RCC 7860 (cell line): ENCODE measurements at regions not wholly inside any gene's neighbourhood (a gene's known extent, or its start where the extent isn't known, plus 50 kb on each side); places are given as distances from the start of the nearest gene placed in this dataset.
A peak's percentile ranks its signal among the peaks of the same experiment; 100 is the strongest.

Experiments used
- DNase-seq: peaks from one replicate; pipeline ENCODE4 v3.0.0-alpha.2; 2015; ENCODE audit warnings: low spot score
- FAIRE-seq: peaks from 2 replicates; lab custom pipeline; 2012; peaks lifted over from hg19 to GRCh38; lab: Jason Lieb, UNC

DNA sequence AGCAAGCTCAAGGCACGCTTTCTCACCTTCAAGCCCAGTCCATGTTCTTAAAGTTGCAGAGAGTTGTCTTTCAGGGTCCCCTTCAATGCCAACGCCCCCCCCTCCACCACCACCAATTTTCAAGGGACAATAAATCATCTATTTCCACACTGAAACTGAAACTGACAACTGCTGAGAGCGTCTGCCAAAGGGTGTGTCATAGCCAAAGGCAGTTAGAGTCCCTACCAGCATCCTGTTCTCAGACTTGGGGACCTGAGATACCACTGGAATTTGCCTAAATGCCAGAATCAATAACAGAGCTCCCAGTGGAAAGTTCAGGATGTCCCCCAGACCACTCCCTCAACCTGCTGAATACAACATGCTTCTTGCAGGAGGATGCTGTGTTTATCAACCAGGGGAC is 133.2 kb upstream of the SOX9 start:
- FAIRE-seq, result no peak
- no peak for DNase-seq

GRCh38 chr17:71989117-71989516 is 131.7 kb upstream of the SOX9 start:
- DNase-seq, result no peak
- no peak for FAIRE-seq

DNA sequence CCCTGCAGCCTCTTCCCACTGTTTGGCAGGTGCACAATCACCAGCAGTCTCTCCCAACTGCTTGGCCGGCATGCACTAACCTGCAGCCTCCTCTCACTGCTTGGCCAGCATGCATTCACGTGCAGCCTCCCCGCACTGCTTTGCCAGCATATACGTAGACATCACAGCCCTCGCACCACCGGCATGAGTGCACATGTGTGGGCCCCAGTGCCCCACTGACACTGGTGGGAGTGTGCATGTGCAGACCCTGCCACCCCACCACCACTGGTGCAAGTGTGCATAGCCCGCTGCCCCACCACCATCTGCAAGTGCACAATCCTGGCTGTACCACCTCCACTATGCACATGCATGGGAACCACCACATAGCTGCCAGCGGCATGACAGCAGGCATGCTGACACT is 127.5 kb upstream of the SOX9 start:
- DNase-seq, result no peak

DNA sequence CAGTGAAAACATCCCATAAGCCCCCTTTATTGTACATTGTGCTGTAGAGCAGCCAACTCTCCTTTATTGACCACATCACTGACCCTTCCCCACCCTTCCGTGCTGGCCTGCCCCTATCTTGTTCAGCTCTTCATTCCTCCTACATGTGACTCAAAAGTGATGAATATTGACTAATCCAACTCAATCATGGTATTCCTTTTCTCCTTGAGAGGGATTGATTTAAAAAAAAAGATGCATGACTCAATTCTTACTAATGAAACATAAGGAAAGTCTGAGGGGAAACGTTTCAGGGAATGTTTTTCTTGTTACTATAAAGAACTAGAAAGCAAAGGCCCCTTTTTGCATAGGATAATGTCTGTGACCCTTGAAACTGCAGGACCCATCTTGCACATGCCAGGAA is 125.2 kb upstream of the SOX9 start:
- no peak for FAIRE-seq
- DNase-seq, result peak; percentile 49

More for the DNA sequence above, 127.5 kb upstream of the SOX9 start:
- no peak for FAIRE-seq

DNA sequence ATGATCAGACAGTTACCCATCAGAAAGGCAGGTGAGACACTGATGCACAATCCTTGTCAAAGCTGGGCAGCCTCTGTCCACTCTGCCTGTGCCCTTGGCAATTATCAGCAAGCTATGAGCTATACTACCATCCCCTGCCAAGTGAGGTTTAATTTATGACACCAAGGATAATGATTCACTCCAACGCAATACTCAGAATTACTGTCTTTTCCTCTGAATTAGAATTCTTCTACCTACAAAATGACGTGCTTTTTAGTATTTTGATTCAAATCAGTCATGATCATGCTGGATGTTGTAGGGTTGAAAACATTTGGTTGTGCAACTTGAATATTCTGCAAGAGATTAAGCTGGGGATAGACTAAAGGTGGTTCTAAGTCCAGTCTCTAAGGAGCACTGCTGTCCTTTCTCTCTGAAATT is 116.8 kb upstream of the SOX9 start:
- FAIRE-seq, result no peak
- peak; percentile 55 for DNase-seq

DNA sequence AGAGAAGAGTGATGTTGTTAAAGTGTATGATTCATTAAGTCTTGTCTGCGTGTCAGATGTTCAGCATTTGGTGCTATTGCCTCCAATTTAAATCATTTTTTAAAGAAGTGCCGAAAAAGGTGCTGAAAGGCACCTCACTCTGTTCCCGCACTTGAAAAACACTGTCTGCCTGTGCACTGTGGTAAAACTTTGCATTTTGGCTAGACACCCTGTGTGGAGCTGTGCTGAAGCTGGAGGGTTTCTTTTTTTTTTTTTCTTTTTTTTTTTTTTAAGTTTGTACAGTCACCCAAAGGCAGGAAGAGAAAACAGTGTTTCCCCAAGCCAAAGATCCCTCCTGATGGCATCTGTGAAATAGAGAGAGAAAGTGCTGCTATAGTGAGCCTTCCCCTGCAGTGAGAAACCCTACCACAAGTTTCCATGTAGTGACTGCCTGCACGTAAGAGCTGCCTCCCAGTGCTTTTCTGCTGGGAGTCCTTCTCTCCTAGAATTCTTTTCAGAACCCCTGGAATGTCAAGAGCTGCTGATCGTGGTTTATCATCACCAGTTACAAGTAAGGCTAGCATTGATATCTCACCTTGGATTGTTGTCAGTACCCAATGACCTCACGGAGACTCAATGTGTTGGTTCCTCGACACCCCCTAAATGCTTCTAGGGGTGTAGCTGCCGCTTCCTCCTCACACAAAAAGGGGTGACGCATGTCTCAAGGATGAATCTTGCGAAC is 116.0 kb upstream of the SOX9 start:
- DNase-seq, result peak; percentile 20
- FAIRE-seq, result no peak

- DNase-seq, result no peak
- FAIRE-seq, result no peak
These were observed 115.3 kb upstream of the SOX9 start for GRCh38 chr17:72005332-72006163.

GRCh38 chr17:72008236-72008876 is 112.5 kb upstream of the SOX9 start:
- no peak for FAIRE-seq
- no peak for DNase-seq

DNA sequence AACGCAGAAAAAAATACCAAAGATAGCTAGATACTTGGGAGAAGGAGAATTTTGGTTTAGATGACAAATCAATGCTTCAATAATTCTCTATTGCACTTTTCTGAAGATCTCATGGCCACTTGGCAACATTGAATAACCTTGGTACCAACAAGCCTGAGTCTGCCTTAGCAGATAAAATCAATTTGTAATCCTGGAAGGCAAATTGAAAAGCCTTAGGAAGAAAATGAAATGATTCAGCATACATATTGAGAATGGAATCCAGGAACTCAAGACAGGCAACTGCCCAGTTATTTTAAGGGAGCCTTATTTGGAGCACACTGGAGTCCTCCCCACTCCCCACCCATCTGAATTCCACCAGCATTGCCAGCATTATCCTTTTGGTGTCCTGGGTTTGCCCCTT is 109.3 kb upstream of the SOX9 start:
- no peak for FAIRE-seq
- DNase-seq, result no peak

GRCh38 chr17:72021417-72022041 is 99.3 kb upstream of the SOX9 start:
- DNase-seq (no peak), FAIRE-seq (no peak)

DNA sequence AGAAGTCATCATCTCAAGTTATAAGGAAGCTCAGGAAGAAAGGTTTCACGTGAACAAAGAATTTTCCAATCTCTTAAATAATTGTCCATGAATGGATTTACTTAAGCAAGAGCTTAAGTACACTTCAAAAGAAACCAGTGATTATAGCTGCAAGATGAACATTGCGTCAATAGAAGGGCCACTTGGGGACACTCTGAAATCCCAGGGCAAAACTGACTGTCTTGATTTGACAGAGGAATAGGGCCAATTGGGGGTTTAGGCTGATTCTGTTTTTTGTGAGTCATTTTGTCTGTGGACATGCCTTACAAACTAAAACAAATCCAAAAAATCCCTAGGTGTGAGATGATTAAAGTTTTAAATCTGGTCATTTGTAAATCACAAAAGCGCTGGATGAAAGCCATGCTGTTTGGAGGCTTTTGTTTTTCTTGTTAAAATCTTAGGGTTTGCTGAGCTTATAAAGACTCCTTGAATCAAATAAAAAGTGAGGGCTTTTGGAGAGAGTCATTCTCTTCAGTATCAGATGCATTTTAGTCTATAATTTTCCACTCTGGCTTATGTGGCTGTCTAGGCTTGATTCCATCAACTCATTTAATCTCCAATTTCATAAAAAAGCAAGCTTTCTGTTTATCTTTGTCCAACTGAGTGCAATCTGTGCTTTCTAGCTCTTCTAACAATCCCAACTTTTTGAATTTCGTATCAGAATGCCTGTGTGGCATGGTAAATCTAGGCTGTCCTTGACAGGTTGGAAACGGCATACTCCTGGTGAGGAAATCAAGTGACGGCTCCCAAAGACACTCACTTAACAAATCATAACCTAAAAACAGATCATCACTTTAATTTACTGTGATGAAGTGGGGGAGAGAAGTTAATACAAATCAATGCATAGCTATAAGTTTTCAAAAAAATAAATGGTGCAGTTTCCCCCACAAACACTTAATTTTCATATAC is 98.2 kb upstream of the SOX9 start:
- no peak for DNase-seq
- no peak for FAIRE-seq

GRCh38 chr17:72024457-72024856 is 96.4 kb upstream of the SOX9 start:
- DNase-seq (no peak), FAIRE-seq (no peak)

GRCh38 chr17:72025113-72025512 is 95.7 kb upstream of the SOX9 start:
- DNase-seq (no peak), FAIRE-seq (no peak)

DNA sequence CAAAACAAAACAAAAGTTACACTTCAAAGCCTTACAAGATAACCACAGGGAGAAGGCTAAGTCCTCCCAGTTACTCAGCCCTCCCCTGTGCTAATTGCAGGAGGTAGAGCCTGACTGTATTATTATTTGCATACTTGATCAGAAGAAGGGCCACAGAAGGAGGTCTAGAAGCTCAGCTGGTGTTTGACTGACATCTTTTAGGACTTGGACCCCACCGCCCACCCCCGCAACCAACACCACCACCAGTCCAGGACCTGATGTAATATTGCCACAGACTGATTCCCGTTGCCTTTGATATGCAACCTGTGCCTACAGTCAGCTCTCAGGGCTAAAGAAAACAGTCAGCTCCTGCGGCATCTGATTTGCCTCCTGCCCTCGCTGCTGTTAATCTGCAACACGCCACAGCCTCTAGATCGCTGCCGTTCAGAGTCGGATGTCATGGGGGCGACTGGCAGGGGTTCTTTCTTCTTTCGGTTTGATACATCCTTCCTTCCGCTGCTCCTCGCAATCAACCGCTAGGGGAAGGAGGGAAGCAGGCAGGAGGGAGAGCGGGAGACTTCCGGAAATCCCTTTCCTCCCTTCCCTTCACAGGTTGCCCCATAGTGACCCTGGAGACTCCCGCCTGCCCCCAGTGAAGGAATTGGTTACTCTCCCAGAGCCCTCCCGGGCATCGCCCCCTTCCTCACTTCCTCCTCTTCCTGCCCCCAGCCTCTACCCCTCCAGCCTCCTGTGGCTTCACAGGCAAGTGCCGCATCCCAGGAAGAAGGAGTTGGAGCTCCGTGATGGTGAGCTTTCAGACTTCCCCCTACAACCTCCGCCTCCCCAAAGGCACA is 90.5 kb upstream of the SOX9 start:
- DNase-seq, result peak; percentile 34
- no peak for FAIRE-seq

DNA sequence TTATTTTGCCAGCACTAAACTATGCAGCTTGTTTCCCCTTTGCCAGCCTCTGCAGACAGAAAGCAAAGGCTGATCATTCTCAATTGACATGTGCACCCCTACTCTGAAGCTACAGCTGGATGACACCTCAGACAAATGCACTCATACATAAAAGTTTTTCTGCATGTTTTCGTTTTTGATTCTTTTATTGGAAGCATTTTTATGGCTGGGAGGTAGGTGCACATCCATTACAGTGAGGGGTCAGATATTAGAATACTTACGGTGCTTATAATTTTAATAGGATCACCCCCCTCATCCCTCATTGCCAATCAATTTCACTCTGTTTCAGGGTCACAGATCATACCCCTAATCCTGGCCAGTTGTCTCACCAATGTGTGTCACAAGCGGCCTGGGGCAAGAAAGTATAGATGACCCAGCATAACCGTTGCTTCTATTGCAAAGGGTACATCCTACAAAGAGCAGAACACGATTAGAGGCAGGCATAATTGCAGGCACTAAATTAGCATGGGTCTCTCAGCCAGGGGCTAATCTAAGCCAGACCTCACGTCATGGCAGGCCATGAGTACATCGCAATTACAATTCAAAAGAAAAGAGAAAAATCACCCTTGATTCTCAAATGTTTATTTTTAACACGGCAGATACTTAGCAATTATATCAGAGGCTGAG is 89.5 kb upstream of the SOX9 start:
- no peak for DNase-seq
- FAIRE-seq, result no peak

GRCh38 chr17:72033334-72033733 is 87.5 kb upstream of the SOX9 start:
- DNase-seq (no peak), FAIRE-seq (no peak)

- FAIRE-seq, result no peak
These were observed 86.8 kb upstream of the SOX9 start for GRCh38 chr17:72034000-72034399.

GRCh38 chr17:72038427-72038826 is 82.4 kb upstream of the SOX9 start:
- no peak for FAIRE-seq
- no peak for DNase-seq

More at GRCh38 chr17:72034000-72034399, 86.8 kb upstream of the SOX9 start:
- DNase-seq, result no peak

GRCh38 chr17:72039490-72039889 is 81.3 kb upstream of the SOX9 start:
- FAIRE-seq (no peak), DNase-seq (no peak)
